H9 (cell line): ENCODE measurements at regions not wholly inside any gene's neighbourhood (a gene's known extent, or its start where the extent isn't known, plus 50 kb on each side); places are given as distances from the start of the nearest gene placed in this dataset.

Experiments used
- DNase-seq: peaks from one replicate; pipeline ENCODE4 v3.0.0-alpha.2; 2017
- H2AFZ ChIP-seq: one replicate; pipeline ENCODE4 v1.6.1; 2013; ENCODE audit warnings: mild to moderate bottlenecking, low read length, control low read depth, moderate library complexity
- H2AK5ac ChIP-seq: 2 replicates; pipeline ENCODE4 v1.6.1; 2013; ENCODE audit warnings: low read length, control low read depth, mixed read lengths; ENCODE audit not compliant: insufficient read length
- H2BK120ac ChIP-seq: one replicate; pipeline ENCODE4 v1.6.1; 2013; ENCODE audit warnings: low read depth, mild to moderate bottlenecking, low read length, control low read depth, inconsistent platforms; ENCODE audit not compliant: poor library complexity, severe bottlenecking
- H2BK12ac ChIP-seq: 2 replicates; pipeline ENCODE4 v1.6.1; 2013; ENCODE audit warnings: low read length, control low read depth, mixed read lengths, low read depth; ENCODE audit not compliant: insufficient read length
- H2BK15ac ChIP-seq: 2 replicates; pipeline ENCODE4 v1.6.1; 2013; ENCODE audit warnings: low read depth, low read length, control low read depth
- H2BK20ac ChIP-seq: one replicate; pipeline ENCODE4 v1.6.1; 2013; ENCODE audit warnings: low read depth, mild to moderate bottlenecking, low read length, control low read depth, inconsistent platforms; ENCODE audit not compliant: poor library complexity, severe bottlenecking
- H2BK5ac ChIP-seq: 2 replicates; pipeline ENCODE4 v1.6.1; 2013; ENCODE audit warnings: low read length, control low read depth, mixed read lengths; ENCODE audit not compliant: insufficient read length
- H3K14ac ChIP-seq: 2 replicates; pipeline ENCODE4 v1.6.1; 2013; ENCODE audit warnings: low read length, control low read depth; ENCODE audit not compliant: insufficient read depth
- H3K18ac ChIP-seq: 2 replicates; pipeline ENCODE4 v1.6.1; 2013; ENCODE audit warnings: low read depth, mild to moderate bottlenecking, mixed read lengths, low read length, control low read depth; ENCODE audit not compliant: insufficient read length
- H3K23ac ChIP-seq: 2 replicates; pipeline ENCODE4 v1.6.1; 2013; ENCODE audit warnings: low read length, control low read depth, mixed read lengths, low read depth; ENCODE audit not compliant: insufficient read length
- H3K23me2 ChIP-seq: 2 replicates; pipeline ENCODE4 v1.6.1; 2013; ENCODE audit warnings: low read depth, mild to moderate bottlenecking, mixed read lengths, low read length, control low read depth; ENCODE audit not compliant: insufficient read length, poor library complexity, severe bottlenecking
- H3K27ac ChIP-seq: 2 replicates; pipeline ENCODE4 v1.5.1; 2013; ENCODE audit warnings: low read length, control low read depth, mixed read lengths, low read depth; ENCODE audit not compliant: insufficient read length
- H3K27me3 ChIP-seq: 2 replicates; pipeline ENCODE4 v1.6.1; 2013; ENCODE audit warnings: low read length, control low read depth, inconsistent platforms; ENCODE audit not compliant: insufficient read depth
- H3K4ac ChIP-seq: 2 replicates; pipeline ENCODE4 v1.6.1; 2013; ENCODE audit warnings: low read depth, mild to moderate bottlenecking, control low read depth, inconsistent platforms, low read length, moderate library complexity
- H3K4me1 ChIP-seq: 2 replicates; pipeline ENCODE4 v1.6.1; 2013; ENCODE audit warnings: low read length, control low read depth, inconsistent platforms; ENCODE audit not compliant: insufficient read depth
- H3K4me2 ChIP-seq: 2 replicates; pipeline ENCODE4 v1.6.1; 2013; ENCODE audit warnings: low read length, control low read depth, mixed read lengths; ENCODE audit not compliant: insufficient read length, insufficient read depth
- H3K56ac ChIP-seq: 2 replicates; pipeline ENCODE4 v1.6.1; 2013; ENCODE audit warnings: low read depth, mild to moderate bottlenecking, mixed read lengths, low read length, control low read depth; ENCODE audit not compliant: insufficient read length
- H3K79me1 ChIP-seq: 2 replicates; pipeline ENCODE4 v1.6.1; 2013; ENCODE audit warnings: low read depth, mild to moderate bottlenecking, moderate library complexity, low read length, control low read depth, inconsistent platforms; ENCODE audit not compliant: insufficient read depth, poor library complexity, severe bottlenecking
- H3K79me2 ChIP-seq: 2 replicates; pipeline ENCODE4 v1.6.1; 2013; ENCODE audit warnings: low read length, control low read depth, inconsistent platforms; ENCODE audit not compliant: insufficient read depth
- H3K9ac ChIP-seq: 2 replicates; pipeline ENCODE4 v1.6.1; 2013; ENCODE audit warnings: low read length, control low read depth, mixed read lengths; ENCODE audit not compliant: insufficient read length; ENCODE audit errors: extremely low read depth
- H3K9me3 ChIP-seq: one replicate; pipeline ENCODE4 v1.6.1; 2013; ENCODE audit warnings: low read depth, low read length, inconsistent platforms; ENCODE audit not compliant: control insufficient read depth
- H3T11ph ChIP-seq: one replicate; pipeline ENCODE4 v1.6.1; 2013; ENCODE audit warnings: mild to moderate bottlenecking, low read length, control low read depth, inconsistent platforms
- H4K20me1 ChIP-seq: one replicate; pipeline ENCODE4 v1.6.1; 2013; ENCODE audit not compliant: control insufficient read depth, insufficient read length, insufficient read depth
- H4K5ac ChIP-seq: 2 replicates; pipeline ENCODE4 v1.6.1; 2013; ENCODE audit warnings: low read depth, mild to moderate bottlenecking, mixed read lengths, low read length, control low read depth; ENCODE audit not compliant: insufficient read length
- H4K8ac ChIP-seq: replicated peaks from 2 replicates; pipeline ENCODE4 v1.6.1; 2013; ENCODE audit warnings: low read length, control low read depth, mixed read lengths, low read depth; ENCODE audit not compliant: insufficient read length
- H4K91ac ChIP-seq: 2 replicates; pipeline ENCODE4 v1.6.1; 2013; ENCODE audit warnings: low read depth, mild to moderate bottlenecking, moderate library complexity, mixed read lengths, low read length, control low read depth; ENCODE audit not compliant: insufficient read length
- H3K27ac Mint-ChIP-seq, 3 experiments: 2 replicates in 2 of 3; 3 replicates in 1 of 3; pipeline ENCODE4 v1.8.0; 2020 to 2021; ENCODE audit warnings: mixed read lengths in 3 of 3, mild to moderate bottlenecking in 1 of 3, moderate library complexity in 1 of 3
- H3K27me3 Mint-ChIP-seq: 2 replicates; pipeline ENCODE4 v1.8.0; 2021; ENCODE audit warnings: low read depth, mild to moderate bottlenecking, moderate library complexity, mixed read lengths
- H3K36me3 Mint-ChIP-seq, 3 experiments: 2 replicates in 2 of 3; 3 replicates in 1 of 3; pipeline ENCODE4 v1.8.0; 2020 to 2021; ENCODE audit warnings: low read depth in 3 of 3, mixed read lengths in 3 of 3; ENCODE audit not compliant: insufficient read depth in 1 of 3
- H3K4me1 Mint-ChIP-seq, 2 experiments: 2 replicates each; pipeline ENCODE4 v1.8.0; 2020; ENCODE audit warnings: mixed read lengths in 2 of 2
- H3K4me3 Mint-ChIP-seq, 2 experiments: 2 replicates in 1 of 2; 3 replicates in 1 of 2; pipeline ENCODE4 v1.8.0; 2020 to 2021; ENCODE audit warnings: mild to moderate bottlenecking in 2 of 2, mixed read lengths in 2 of 2, moderate library complexity in 1 of 2
- H3K9me3 Mint-ChIP-seq, 2 experiments: 2 replicates in 1 of 2; 3 replicates in 1 of 2; pipeline ENCODE4 v1.8.0; 2020; ENCODE audit warnings: mild to moderate bottlenecking in 2 of 2, mixed read lengths in 2 of 2, moderate library complexity in 1 of 2
- CTCF ChIP-seq: fragments of 200-600 bp; sonication (generic); conservative IDR thresholded peaks from 3 replicates; pipeline ENCODE4 v1.8.0; 2021; ENCODE audit warnings: antibody characterized with exemption, mild to moderate bottlenecking
- WGBS: extraction: QIAGEN DNeasy Blood & Tissue Kit; methylation state at CpG from one replicate; pipeline ENCODE4 v1.1.7; 2013; ENCODE audit warnings: missing lambda C conversion rate, low lambda C conversion rate, mixed read lengths; ENCODE audit not compliant: insufficient read length; ENCODE audit errors: extremely low coverage; 5-methylcytosine and 5-hydroxymethylcytosine counted together

GRCh38 chr20:10876558-10876957 lies 202.8 kb upstream of the JAG1 start:
- H3K4me3 Mint-ChIP-seq, result no peak overlapping the region
- TF ChIP-seq CTCF, result no peak

More at GRCh38 chr20:10876558-10876957, 202.8 kb upstream of the JAG1 start:
- DNase-seq, result no peak
- Histone ChIP-seq H4K8ac (no peak overlapping the region), H3K56ac (no peak overlapping the region), H3K23ac (no peak overlapping the region), H3K9ac (no peak overlapping the region), H3K14ac (no peak overlapping the region), H3K9me3 (no peaks in the 10 kb centered on the region), H2AK5ac (no peak overlapping the region), H3K27ac (no peak overlapping the region), H2AFZ (no peak overlapping the region), H2BK15ac (no peak overlapping the region), H3K4me1 (no peaks in the 10 kb centered on the region), H4K20me1 (no peaks in the 10 kb centered on the region), H3K27me3 (no peaks in the 10 kb centered on the region), H2BK120ac (no peak overlapping the region), H3T11ph (no peak overlapping the region), H2BK20ac (no peak overlapping the region), H4K91ac (no peak overlapping the region), H4K5ac (no peak overlapping the region), H2BK5ac (no peak overlapping the region), H3K79me1 (no peaks in the 10 kb centered on the region), H3K79me2 (no peaks in the 10 kb centered on the region), H3K4ac (no peak overlapping the region), H2BK12ac (no peak overlapping the region), H3K4me2 (no peak overlapping the region), H3K23me2 (no peaks in the 10 kb centered on the region), H3K18ac (no peak overlapping the region)
- no CpG with 5 or more reads among the region's 1 CpG for WGBS
- no peak overlapping the region for H3K27ac Mint-ChIP-seq
- no peaks in the 10 kb centered on the region for H3K27me3 Mint-ChIP-seq
- H3K9me3 Mint-ChIP-seq, result peaks cover 0 to 3% of the 10 kb centered on the region in 2 experiments; a peak in 2 of 5 replicates
- no peaks in the 10 kb centered on the region for H3K36me3 Mint-ChIP-seq
- H3K4me1 Mint-ChIP-seq, result 0 out of 4 replicates have a peak, but pooled peaks cover 0 to 3% of the 10 kb centered on the region in 2 experiments
